PC-3 (cell line): ENCODE measurements at regions not wholly inside any gene's neighbourhood (a gene's known extent, or its start where the extent isn't known, plus 50 kb on each side); places are given as distances from the start of the nearest gene placed in this dataset.
A peak's percentile ranks its signal among the peaks of the same experiment; 100 is the strongest.

Experiments
- ATAC-seq: fragments of 200-7000 bp; cut with Tn5 transposase; 2 replicates; pipeline ENCODE4 v1.9.1; 2020; ENCODE audit warnings: mild to moderate bottlenecking, moderate library complexity
- BruUV-seq: library from RNA; stranded (reverse); fragments of 400-500 nt; replicated peaks from 2 replicates; lab custom pipeline; 2021; lab: Mats Ljungman, UMichigan
- CTCF ChIA-PET: fragments of 300-600 bp; sonication (Branson Sonifier 250); formaldehyde crosslinking; loops from one replicate; lab custom pipeline; 2022; ENCODE audit warnings: antibody characterized with exemption; lab: Charles Lee
- POLR2A ChIA-PET: fragments of 300-600 bp; sonication (Branson Sonifier 250); formaldehyde crosslinking; loops from one replicate; lab custom pipeline; 2022; ENCODE audit warnings: antibody characterized with exemption; ENCODE audit not compliant: unreplicated experiment; lab: Charles Lee
- DNase-seq: peaks from one replicate; pipeline ENCODE4 v3.0.0-alpha.2; 2015
- H2AFZ ChIP-seq: fragments of 300-600 bp; sonication (generic); 2 replicates; pipeline ENCODE4 v1.6.0; 2016; ENCODE audit warnings: antibody characterized with exemption, low read length
- H3F3A ChIP-seq: fragments of 300-600 bp; sonication (generic); one replicate; pipeline ENCODE4 v1.6.0; 2017; ENCODE audit warnings: antibody characterized with exemption, low read length, control low read depth, mild to moderate bottlenecking; ENCODE audit not compliant: unreplicated experiment
- H3K27ac ChIP-seq: fragments of 300-600 bp; sonication (generic); 2 replicates; pipeline ENCODE4 v1.5.1; 2016; ENCODE audit warnings: mild to moderate bottlenecking, low read length
- H3K27me3 ChIP-seq: fragments of 300-600 bp; sonication (generic); 2 replicates; pipeline ENCODE4 v1.6.1; 2016; ENCODE audit warnings: low read length, mixed read lengths
- H3K36me3 ChIP-seq: fragments of 300-600 bp; sonication (generic); 2 replicates; pipeline ENCODE4 v1.6.1; 2016; ENCODE audit warnings: low read depth, mixed run types, low read length, mixed read lengths
- H3K4me1 ChIP-seq: fragments of 300-600 bp; sonication (generic); 2 replicates; pipeline ENCODE4 v1.5.1; 2016; ENCODE audit warnings: low read length; ENCODE audit not compliant: insufficient read depth
- H3K4me2 ChIP-seq: fragments of 300-600 bp; sonication (generic); 2 replicates; pipeline ENCODE4 v1.6.0; 2016; ENCODE audit warnings: low read length
- H3K4me3 ChIP-seq: fragments of 300-600 bp; sonication (generic); 2 replicates; pipeline ENCODE4 v1.5.1; 2016; ENCODE audit warnings: mild to moderate bottlenecking, low read length, mixed read lengths
- H3K79me2 ChIP-seq: fragments of 300-600 bp; sonication (generic); 2 replicates; pipeline ENCODE4 v1.6.1; 2017; ENCODE audit warnings: low read length, mixed read lengths
- H3K9ac ChIP-seq: fragments of 300-600 bp; sonication (generic); 2 replicates; pipeline ENCODE4 v1.6.0; 2016; ENCODE audit warnings: mild to moderate bottlenecking, low read length
- H3K9me2 ChIP-seq: fragments of 300-600 bp; sonication (generic); replicated peaks from 2 replicates; pipeline ENCODE4 v1.6.1; 2016; ENCODE audit warnings: mixed run types, low read length, mixed read lengths
- H3K9me3 ChIP-seq: fragments of 300-600 bp; sonication (generic); 2 replicates; pipeline ENCODE4 v1.6.1; 2016; ENCODE audit warnings: low read length, mixed read lengths
- H4K20me1 ChIP-seq: fragments of 300-600 bp; sonication (generic); 2 replicates; pipeline ENCODE4 v1.6.1; 2016; ENCODE audit warnings: low read length, mixed read lengths
- EZH2 ChIP-seq: fragments of 300-600 bp; sonication (generic); IDR thresholded peaks from one replicate; pipeline ENCODE4 v1.6.1; 2017; ENCODE audit warnings: antibody characterized with exemption, mild to moderate bottlenecking, low read length; ENCODE audit not compliant: unreplicated experiment
- EZH2phosphoT487 ChIP-seq: fragments of 300-600 bp; sonication (generic); IDR thresholded peaks from 2 replicates; pipeline ENCODE4 v1.6.1; 2018; ENCODE audit warnings: mild to moderate bottlenecking, antibody characterized with exemption, low read length, borderline replicate concordance
- intact Hi-C: fragments of 100-400 bp; cut with micrococcal nuclease; formaldehyde crosslinking; loops from 2 replicates; pipeline ENCODE4 v1.9.0; 2023
- TF ChIP-seq, protein P1 (sequence below): fragments of 300-600 bp; sonication (generic); conservative IDR thresholded peaks from 2 replicates; pipeline ENCODE4 v1.5.1; 2017; ENCODE audit warnings: antibody characterized with exemption, low read depth, mild to moderate bottlenecking, low read length

DNA sequence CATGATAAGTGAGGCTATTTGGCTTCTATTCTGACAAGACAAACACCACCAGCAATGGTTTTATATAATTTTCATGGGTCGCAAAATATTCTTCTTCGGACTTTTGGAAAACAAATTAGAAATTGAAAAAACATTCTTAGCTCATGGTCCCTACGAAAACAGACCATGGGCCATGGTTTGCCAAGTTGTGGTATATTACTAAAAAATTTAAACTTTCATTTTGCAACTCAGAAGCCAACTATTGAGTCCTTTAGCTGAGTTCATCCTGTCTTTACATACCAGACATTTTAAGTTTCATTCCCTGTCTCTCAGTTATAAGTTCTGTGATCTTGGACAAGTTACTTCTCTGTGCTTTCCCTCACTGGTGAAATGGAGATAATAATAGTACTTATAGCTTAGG lies 198.1 kb downstream of the CSNK1G3 start:
- POLR2A ChIA-PET, result no interaction called here
- intact Hi-C loops, result no loop called here
- Histone ChIP-seq H3K36me3 (no peaks in the 10 kb centered on the region), H3K4me1 (peaks cover 14% of the 10 kb centered on the region), H3K9ac (no peak overlapping the region), H3K9me2 (no peaks in the 10 kb centered on the region), H3K9me3 (no peaks in the 10 kb centered on the region), H3K27me3 (no peaks in the 10 kb centered on the region), H4K20me1 (no peaks in the 10 kb centered on the region), H3F3A (no peaks in the 10 kb centered on the region), H3K4me2 (no peak overlapping the region), H2AFZ (no peak overlapping the region), H3K79me2 (no peaks in the 10 kb centered on the region), H3K27ac (no peak overlapping the region), H3K4me3 (no peak overlapping the region)
- DNase-seq (no peak), ATAC-seq (no peak)
- no TSS peak for BruUV-seq
- CTCF ChIA-PET, result no interaction called here
- no peak for TF ChIP-seq EZH2
- TF ChIP-seq, protein P1, sequence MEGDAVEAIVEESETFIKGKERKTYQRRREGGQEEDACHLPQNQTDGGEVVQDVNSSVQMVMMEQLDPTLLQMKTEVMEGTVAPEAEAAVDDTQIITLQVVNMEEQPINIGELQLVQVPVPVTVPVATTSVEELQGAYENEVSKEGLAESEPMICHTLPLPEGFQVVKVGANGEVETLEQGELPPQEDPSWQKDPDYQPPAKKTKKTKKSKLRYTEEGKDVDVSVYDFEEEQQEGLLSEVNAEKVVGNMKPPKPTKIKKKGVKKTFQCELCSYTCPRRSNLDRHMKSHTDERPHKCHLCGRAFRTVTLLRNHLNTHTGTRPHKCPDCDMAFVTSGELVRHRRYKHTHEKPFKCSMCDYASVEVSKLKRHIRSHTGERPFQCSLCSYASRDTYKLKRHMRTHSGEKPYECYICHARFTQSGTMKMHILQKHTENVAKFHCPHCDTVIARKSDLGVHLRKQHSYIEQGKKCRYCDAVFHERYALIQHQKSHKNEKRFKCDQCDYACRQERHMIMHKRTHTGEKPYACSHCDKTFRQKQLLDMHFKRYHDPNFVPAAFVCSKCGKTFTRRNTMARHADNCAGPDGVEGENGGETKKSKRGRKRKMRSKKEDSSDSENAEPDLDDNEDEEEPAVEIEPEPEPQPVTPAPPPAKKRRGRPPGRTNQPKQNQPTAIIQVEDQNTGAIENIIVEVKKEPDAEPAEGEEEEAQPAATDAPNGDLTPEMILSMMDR, result no peak
- TF ChIP-seq EZH2phosphoT487, result no peak

DNA sequence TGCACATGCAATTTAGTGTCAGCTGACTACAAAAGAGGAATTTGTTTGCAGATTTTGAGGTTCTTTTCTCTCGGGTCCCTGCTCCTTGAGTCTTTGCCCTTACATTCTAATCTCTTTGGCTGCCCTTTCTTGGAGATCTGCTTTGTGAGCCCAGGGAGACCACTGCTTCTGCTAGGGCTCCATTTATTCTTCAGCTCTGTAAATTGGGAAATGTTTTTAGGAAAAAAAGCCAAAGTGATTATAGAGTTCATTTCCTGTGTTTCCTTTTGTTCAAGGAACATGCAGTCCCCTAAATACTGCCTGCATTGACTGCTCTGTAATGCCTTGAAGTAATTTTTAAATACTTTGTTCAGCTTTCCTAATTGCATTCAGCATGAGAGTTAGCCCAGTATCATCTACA lies 197.4 kb downstream of the CSNK1G3 start:
- H3K9ac ChIP-seq, result no peak overlapping the region
- no peaks in the 10 kb centered on the region for H3F3A ChIP-seq
- no peak overlapping the region for H3K4me2 ChIP-seq
- H3K9me3 ChIP-seq, result no peaks in the 10 kb centered on the region
- no peaks in the 10 kb centered on the region for H3K27me3 ChIP-seq
- BruUV-seq, result no TSS peak
- peaks cover 14% of the 10 kb centered on the region for H3K4me1 ChIP-seq
- H4K20me1 ChIP-seq, result no peaks in the 10 kb centered on the region
- CTCF ChIA-PET, result no interaction called here
- intact Hi-C loops, result loop anchor here (10.0 kb wide), 1 partner anchor 105 kb away; no protein-coding TSS in a partner anchor
- TF ChIP-seq, protein P1, result no peak
- H3K27ac ChIP-seq, result no peak overlapping the region
- POLR2A ChIA-PET, result no interaction called here
- no peaks in the 10 kb centered on the region for H3K9me2 ChIP-seq
- H3K4me3 ChIP-seq, result no peak overlapping the region
- ATAC-seq, result no peak
- H2AFZ ChIP-seq, result no peak overlapping the region
- H3K79me2 ChIP-seq, result no peaks in the 10 kb centered on the region
- H3K36me3 ChIP-seq, result no peaks in the 10 kb centered on the region
- DNase-seq, result no peak

DNA sequence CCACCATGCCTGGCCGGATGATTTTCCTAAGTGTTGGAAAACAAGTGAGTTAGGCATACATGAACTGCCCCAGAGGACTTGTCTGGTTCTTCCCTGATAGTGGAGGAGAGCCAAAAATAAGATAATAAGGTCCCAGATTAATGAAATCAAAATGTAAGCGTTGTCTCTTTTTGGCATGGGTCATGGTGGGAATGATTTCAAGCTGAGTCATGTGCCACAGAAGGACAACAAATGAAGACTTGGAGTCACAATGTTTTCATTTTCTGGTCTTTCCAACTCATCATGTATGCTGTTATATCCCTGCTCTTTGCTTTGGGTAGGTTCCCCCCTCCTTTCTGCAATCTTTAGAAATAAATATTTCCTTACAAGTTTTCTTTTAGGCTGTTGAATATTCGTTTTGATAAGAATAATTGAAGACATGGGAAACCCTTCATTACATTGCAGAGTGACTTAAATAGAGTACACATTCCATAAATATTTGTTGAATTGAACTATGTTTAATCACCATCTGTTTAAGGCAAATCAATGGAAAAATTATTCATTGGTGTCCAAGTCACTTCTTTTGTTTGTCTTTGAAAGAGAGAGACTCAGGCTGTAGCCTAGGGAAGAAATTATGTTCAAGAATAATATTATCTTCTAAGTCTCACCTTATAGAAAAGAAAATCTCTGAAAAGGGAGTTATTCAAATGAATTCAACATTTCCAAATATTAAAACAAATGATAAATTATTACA lies 196.3 kb downstream of the CSNK1G3 start:
- Histone ChIP-seq H3F3A (no peaks in the 10 kb centered on the region), H3K36me3 (no peaks in the 10 kb centered on the region), H3K4me3 (no peak overlapping the region), H2AFZ (no peak overlapping the region), H3K4me2 (peak overlapping the region; percentile 11; the same call in 1 of the 2 replicates), H3K9ac (no peak overlapping the region), H3K9me3 (no peaks in the 10 kb centered on the region), H3K27me3 (no peaks in the 10 kb centered on the region), H3K9me2 (no peaks in the 10 kb centered on the region), H3K79me2 (no peaks in the 10 kb centered on the region), H4K20me1 (no peaks in the 10 kb centered on the region), H3K27ac (peak overlapping the region; percentile 27), H3K4me1 (peaks cover 14% of the 10 kb centered on the region)
- ATAC-seq (peak; percentile 85), DNase-seq (peak; percentile 83)
- POLR2A ChIA-PET, result no interaction called here
- intact Hi-C loops, result loop anchor here (10.0 kb wide), 1 partner anchor 107 kb away; no protein-coding TSS in a partner anchor
- TF ChIP-seq, protein P1, result no peak
- no peak for TF ChIP-seq EZH2
- no peak for TF ChIP-seq EZH2phosphoT487
- CTCF ChIA-PET, result no interaction called here
- BruUV-seq, result no TSS peak
